ENCODE measurements at regions not wholly inside any gene's neighbourhood (a gene's known extent, or its start where the extent isn't known, plus 50 kb on each side); places are given as distances from the start of the nearest gene placed in this dataset.

GRCh38 chr3:30342318-30343060 is 263.9 kb upstream of the TGFBR2 start:
- H3K4me2 ChIP-seq (ENCODE audit: extremely low read depth, insufficient read depth, low read length) = peak overlapping the region; percentile 23
- H3K9me3 ChIP-seq (ENCODE audit: control insufficient read depth, insufficient read depth, low read depth, low read length) = no peaks in the 10 kb centered on the region
- no peaks in the 10 kb centered on the region for H3K36me3 ChIP-seq (ENCODE audit: control insufficient read depth, insufficient read depth, low read length)
- no peak overlapping the region for H2AFZ ChIP-seq (ENCODE audit: low read length)
- TF ChIP-seq CTCF (conservative IDR thresholded peaks at IDR 0.05 in 1 of 2, IDR thresholded peaks at IDR 0.05 in 1 of 2; ENCODE audit: low read depth in 1 of 2, low read length in 2 of 2) = no peak
- no peak for TF ChIP-seq EZH2 (IDR thresholded peaks at IDR 0.05; ENCODE audit: low read length, missing control alignments)
- H3K4me3 ChIP-seq (replicated peaks in 1 of 4; ENCODE audit: control extremely low read depth in 1 of 4, insufficient read depth in 1 of 4, low read depth in 3 of 4, low read length in 4 of 4) = no peak overlapping the region
- no peak overlapping the region for H3K9ac ChIP-seq (ENCODE audit: insufficient read depth, low read length)
- H4K20me1 ChIP-seq (ENCODE audit: control insufficient read depth, extremely low read depth, insufficient read depth, low read length) = no peaks in the 10 kb centered on the region
- H3K27me3 ChIP-seq (ENCODE audit: control insufficient read depth, insufficient read depth, low read length) = no peaks in the 10 kb centered on the region
- peaks cover 17% of the 10 kb centered on the region for H3K4me1 ChIP-seq (ENCODE audit: control insufficient read depth, extremely low read depth, insufficient read depth, low read length)
- H3K27ac ChIP-seq (ENCODE audit: insufficient read depth, low read length) = peak overlapping the region; percentile 37
- H3K79me2 ChIP-seq (ENCODE audit: control insufficient read depth, insufficient read depth, low read length) = no peaks in the 10 kb centered on the region
- peak; percentile 94 to 97 for DNase-seq (ENCODE audit: low read depth in 2 of 2)

GRCh38 chr3:30343067-30343831 is 263.2 kb upstream of the TGFBR2 start:
- H2AFZ ChIP-seq (ENCODE audit: low read length) = no peak overlapping the region
- H3K27ac ChIP-seq (ENCODE audit: insufficient read depth, low read length) = peak overlapping the region; percentile 37
- DNase-seq (ENCODE audit: low read depth in 2 of 2) = no peak

More at GRCh38 chr3:30343067-30343831, 263.2 kb upstream of the TGFBR2 start:
- no peak for TF ChIP-seq EZH2 (IDR thresholded peaks at IDR 0.05; ENCODE audit: low read length, missing control alignments)
- TF ChIP-seq CTCF (conservative IDR thresholded peaks at IDR 0.05 in 1 of 2, IDR thresholded peaks at IDR 0.05 in 1 of 2; ENCODE audit: low read depth in 1 of 2, low read length in 2 of 2) = no peak
- Histone ChIP-seq H4K20me1 (ENCODE audit: control insufficient read depth, extremely low read depth, insufficient read depth, low read length) (no peaks in the 10 kb centered on the region), H3K4me2 (ENCODE audit: extremely low read depth, insufficient read depth, low read length) (no peak overlapping the region), H3K36me3 (ENCODE audit: control insufficient read depth, insufficient read depth, low read length) (no peaks in the 10 kb centered on the region), H3K9me3 (ENCODE audit: control insufficient read depth, insufficient read depth, low read depth, low read length) (no peaks in the 10 kb centered on the region), H3K4me3 (replicated peaks in 1 of 4; ENCODE audit: control extremely low read depth in 1 of 4, insufficient read depth in 1 of 4, low read depth in 3 of 4, low read length in 4 of 4) (no peak overlapping the region), H3K4me1 (ENCODE audit: control insufficient read depth, extremely low read depth, insufficient read depth, low read length) (peaks cover 17% of the 10 kb centered on the region), H3K9ac (ENCODE audit: insufficient read depth, low read length) (no peak overlapping the region), H3K27me3 (ENCODE audit: control insufficient read depth, insufficient read depth, low read length) (no peaks in the 10 kb centered on the region), H3K79me2 (ENCODE audit: control insufficient read depth, insufficient read depth, low read length) (no peaks in the 10 kb centered on the region)

Data from fibroblast of lung (primary cell).